ENCODE measurements at regions not wholly inside any gene's neighbourhood (a gene's known extent, or its start where the extent isn't known, plus 50 kb on each side); places are given as distances from the start of the nearest gene placed in this dataset.

DNA sequence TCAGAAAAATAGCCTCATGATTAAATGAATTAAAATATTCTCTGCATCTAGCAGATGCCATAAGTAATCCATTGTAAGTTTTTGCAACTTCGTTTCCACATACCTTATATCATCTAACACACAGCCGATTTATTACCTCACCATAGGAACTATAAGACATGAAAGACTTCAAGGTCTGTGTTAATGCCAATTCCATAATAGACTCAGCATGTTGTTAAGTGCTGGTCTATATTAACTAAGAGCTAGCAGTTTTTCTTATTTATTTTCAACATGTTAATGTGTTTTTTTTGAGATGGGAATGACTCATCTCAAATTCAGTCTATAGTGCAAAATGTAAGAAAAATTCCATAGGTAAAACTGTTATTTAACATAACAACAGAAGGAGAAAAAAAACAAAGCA, 243.9 kb upstream of the GULP1 start:
- no peaks in the 10 kb centered on the region for H3K4me1 ChIP-seq
- no peaks in the 10 kb centered on the region for H3K36me3 ChIP-seq
- no peak overlapping the region for H3K27ac ChIP-seq
- H3K27me3 ChIP-seq, result no peaks in the 10 kb centered on the region
- H3K9me3 ChIP-seq, result no peaks in the 10 kb centered on the region
- in situ Hi-C loops (cut with MboI; ENCODE audit: low pct_ligation_motif_present in 1 of 4, low pct_unique_long_range_greater_than_20kb in 1 of 4, low sequenced_read_pairs in 3 of 4) (no loop called here), intact Hi-C loops (cut with DNase I; ENCODE audit: low total_unique reads) (no loop called here)
- 68 to 81% methylated on average over 2 of the region's 2 CpGs for WGBS, 2 donors (ENCODE audit: low coverage in 1 of 2)
- no peak for DNase-seq
- TF ChIP-seq EP300 (IDR thresholded peaks at IDR 0.05; ENCODE audit: low read depth), result no peak
- no peak for TF ChIP-seq CTCF (IDR thresholded peaks at IDR 0.05)
- no peak for TF ChIP-seq POLR2A (IDR thresholded peaks at IDR 0.05)
- TF ChIP-seq POLR2AphosphoS5 (IDR thresholded peaks at IDR 0.05), result no peak
- H3K4me3 ChIP-seq, result no peak overlapping the region

DNA sequence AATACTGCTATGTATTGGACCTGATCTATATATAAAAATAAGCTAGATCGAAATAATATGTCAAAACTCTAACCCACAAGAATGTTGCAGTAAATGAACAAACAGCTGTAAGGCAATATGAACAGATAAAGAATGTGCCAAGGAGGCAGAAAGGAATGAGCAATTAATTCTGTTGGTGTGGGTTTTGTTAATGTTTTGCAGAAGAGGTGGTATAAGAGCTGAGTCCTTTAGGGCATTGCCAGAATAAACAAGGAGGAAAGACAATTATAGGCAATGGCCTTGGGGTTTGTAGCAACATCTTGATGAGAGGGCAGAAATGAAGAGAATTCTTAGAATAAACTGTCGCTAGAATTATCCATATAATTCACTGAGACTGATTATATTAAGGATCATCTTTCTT, 240.9 kb upstream of the GULP1 start:
- no peak for DNase-seq
- 56 to 68% methylated on average over 2 of the region's 2 CpGs for WGBS, 2 donors (ENCODE audit: low coverage in 1 of 2)
- in situ Hi-C loops (cut with MboI; ENCODE audit: low pct_ligation_motif_present in 1 of 4, low pct_unique_long_range_greater_than_20kb in 1 of 4, low sequenced_read_pairs in 3 of 4), result no loop called here

DNA sequence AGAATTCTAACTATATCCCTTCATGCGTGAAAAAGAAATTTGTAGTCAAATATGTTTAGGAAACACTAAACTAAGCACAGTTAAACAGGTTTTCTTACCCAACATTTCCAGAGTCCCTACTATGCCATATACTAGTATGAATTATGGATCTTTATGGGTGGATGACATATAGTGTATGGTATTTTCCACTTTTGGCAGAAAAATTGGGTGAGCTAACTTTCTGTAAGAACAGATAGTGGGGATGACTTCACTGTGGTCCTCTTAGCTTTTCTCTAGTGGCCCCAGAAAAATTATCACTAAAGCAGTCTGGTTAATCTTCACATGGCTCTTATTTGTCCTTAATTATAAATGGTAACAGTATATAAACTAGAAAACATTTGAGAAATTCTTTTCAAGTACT, 240.0 kb upstream of the GULP1 start:
- TF ChIP-seq POLR2AphosphoS5 (IDR thresholded peaks at IDR 0.05) (no peak), CTCF (IDR thresholded peaks at IDR 0.05) (no peak), POLR2A (IDR thresholded peaks at IDR 0.05) (no peak), EP300 (IDR thresholded peaks at IDR 0.05; ENCODE audit: low read depth) (no peak)
- 86 to 94% methylated on average over 1 of the region's 1 CpG for WGBS, 2 donors (ENCODE audit: low coverage in 1 of 2)
- H3K4me3 ChIP-seq, result no peak overlapping the region
- no peaks in the 10 kb centered on the region for H3K36me3 ChIP-seq
- no peaks in the 10 kb centered on the region for H3K9me3 ChIP-seq
- H3K4me1 ChIP-seq, result no peaks in the 10 kb centered on the region
- intact Hi-C loops (cut with DNase I; ENCODE audit: low total_unique reads), result no loop called here
- in situ Hi-C loops (cut with MboI; ENCODE audit: low pct_ligation_motif_present in 1 of 4, low pct_unique_long_range_greater_than_20kb in 1 of 4, low sequenced_read_pairs in 3 of 4), result no loop called here
- no peak overlapping the region for H3K27ac ChIP-seq
- DNase-seq, result no peak
- no peaks in the 10 kb centered on the region for H3K27me3 ChIP-seq

More for the DNA sequence above, 240.9 kb upstream of the GULP1 start:
- Histone ChIP-seq H3K36me3 (no peaks in the 10 kb centered on the region), H3K9me3 (no peaks in the 10 kb centered on the region), H3K4me1 (no peaks in the 10 kb centered on the region), H3K27ac (no peak overlapping the region), H3K4me3 (no peak overlapping the region), H3K27me3 (no peaks in the 10 kb centered on the region)
- TF ChIP-seq EP300 (IDR thresholded peaks at IDR 0.05; ENCODE audit: low read depth), result no peak
- no peak for TF ChIP-seq POLR2A (IDR thresholded peaks at IDR 0.05)
- TF ChIP-seq CTCF (IDR thresholded peaks at IDR 0.05), result no peak
- TF ChIP-seq POLR2AphosphoS5 (IDR thresholded peaks at IDR 0.05), result no peak
- intact Hi-C loops (cut with DNase I; ENCODE audit: low total_unique reads), result no loop called here

DNA sequence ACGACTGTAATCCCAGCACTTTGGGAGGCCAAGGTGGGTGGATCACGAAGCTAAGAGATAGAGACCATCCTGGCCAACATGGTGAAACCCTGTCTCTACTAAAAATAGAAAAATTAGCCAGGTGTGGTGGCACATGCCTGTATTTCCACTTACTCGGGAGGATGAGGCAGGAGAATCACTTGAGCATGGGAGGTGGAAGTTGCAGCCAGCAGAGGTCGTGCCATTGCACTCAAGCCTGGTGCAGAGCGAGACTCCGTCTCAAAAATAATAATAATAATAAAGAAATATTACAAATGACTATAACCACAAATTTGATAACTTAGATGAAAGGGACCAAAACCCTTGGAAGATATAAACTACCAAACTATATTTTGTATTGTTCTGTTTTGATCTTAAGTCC, 226.3 kb upstream of the GULP1 start:
- H3K4me1 ChIP-seq, result no peaks in the 10 kb centered on the region
- no peak overlapping the region for H3K4me3 ChIP-seq
- H3K36me3 ChIP-seq, result no peaks in the 10 kb centered on the region
- TF ChIP-seq EP300 (IDR thresholded peaks at IDR 0.05; ENCODE audit: low read depth) (no peak), POLR2A (IDR thresholded peaks at IDR 0.05) (no peak), CTCF (IDR thresholded peaks at IDR 0.05) (no peak), POLR2AphosphoS5 (IDR thresholded peaks at IDR 0.05) (no peak)
- no peak for DNase-seq
- H3K27ac ChIP-seq, result no peak overlapping the region
- no peaks in the 10 kb centered on the region for H3K9me3 ChIP-seq
- no peaks in the 10 kb centered on the region for H3K27me3 ChIP-seq
- WGBS, 2 donors (ENCODE audit: low coverage in 1 of 2), result 73 to 89% methylated on average over 3 to 6 of the region's 6 CpGs
- intact Hi-C loops (cut with DNase I; ENCODE audit: low total_unique reads), result no loop called here
- in situ Hi-C loops (cut with MboI; ENCODE audit: low pct_ligation_motif_present in 1 of 4, low pct_unique_long_range_greater_than_20kb in 1 of 4, low sequenced_read_pairs in 3 of 4), result no loop called here
